ENCODE measurements at regions not wholly inside any gene's neighbourhood (a gene's known extent, or its start where the extent isn't known, plus 50 kb on each side); places are given as distances from the start of the nearest gene placed in this dataset.

DNA sequence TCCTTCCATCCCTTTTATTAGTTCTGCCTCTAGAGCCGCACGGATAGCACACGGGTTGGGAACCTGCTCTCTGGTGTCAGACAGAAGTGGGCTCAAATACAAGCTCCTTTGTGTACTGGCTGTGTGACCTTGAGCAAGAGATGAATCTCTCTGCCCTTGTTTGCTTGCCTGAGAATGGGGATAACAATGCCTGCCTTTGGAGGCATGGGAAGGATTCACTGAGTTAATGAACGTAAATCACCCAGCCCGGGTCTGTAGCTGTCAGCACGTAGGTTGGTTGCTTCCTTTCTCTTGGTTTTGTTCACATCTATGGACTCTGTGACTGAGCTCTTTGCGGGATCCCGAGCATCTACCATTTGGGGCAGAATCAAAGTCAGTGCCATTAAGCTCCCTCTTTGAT lies 79.3 kb upstream of the NRXN3 start:
- Mint-ChIP-seq H3K27ac (no peak overlapping the region), H3K36me3 (no peaks in the 10 kb centered on the region), H3K9me3 (peaks cover 0 to 15% (median 4%) of the 10 kb centered on the region in 7 donors), H3K4me3 (no peak overlapping the region), H3K27me3 (ENCODE audit: low read depth in 3 of 3) (peaks cover 0 to 7% (median 3%) of the 10 kb centered on the region in 3 donors), H3K4me1 (no peaks in the 10 kb centered on the region)
- H3K27me3 ChIP-seq (ENCODE audit: control insufficient read depth in 2 of 2, insufficient read depth in 2 of 2, low read length in 2 of 2): no peaks in the 10 kb centered on the region
- intact Hi-C loops (cut with micrococcal nuclease): no loop called here
- H3K79me2 ChIP-seq (ENCODE audit: insufficient read depth, low read length): no peaks in the 10 kb centered on the region
- no peaks in the 10 kb centered on the region for H4K20me1 ChIP-seq (ENCODE audit: insufficient read depth, low read length)
- TF ChIP-seq, protein P1, sequence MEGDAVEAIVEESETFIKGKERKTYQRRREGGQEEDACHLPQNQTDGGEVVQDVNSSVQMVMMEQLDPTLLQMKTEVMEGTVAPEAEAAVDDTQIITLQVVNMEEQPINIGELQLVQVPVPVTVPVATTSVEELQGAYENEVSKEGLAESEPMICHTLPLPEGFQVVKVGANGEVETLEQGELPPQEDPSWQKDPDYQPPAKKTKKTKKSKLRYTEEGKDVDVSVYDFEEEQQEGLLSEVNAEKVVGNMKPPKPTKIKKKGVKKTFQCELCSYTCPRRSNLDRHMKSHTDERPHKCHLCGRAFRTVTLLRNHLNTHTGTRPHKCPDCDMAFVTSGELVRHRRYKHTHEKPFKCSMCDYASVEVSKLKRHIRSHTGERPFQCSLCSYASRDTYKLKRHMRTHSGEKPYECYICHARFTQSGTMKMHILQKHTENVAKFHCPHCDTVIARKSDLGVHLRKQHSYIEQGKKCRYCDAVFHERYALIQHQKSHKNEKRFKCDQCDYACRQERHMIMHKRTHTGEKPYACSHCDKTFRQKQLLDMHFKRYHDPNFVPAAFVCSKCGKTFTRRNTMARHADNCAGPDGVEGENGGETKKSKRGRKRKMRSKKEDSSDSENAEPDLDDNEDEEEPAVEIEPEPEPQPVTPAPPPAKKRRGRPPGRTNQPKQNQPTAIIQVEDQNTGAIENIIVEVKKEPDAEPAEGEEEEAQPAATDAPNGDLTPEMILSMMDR (IDR thresholded peaks at IDR 0.05): no peak
- no peak overlapping the region for H3K4me2 ChIP-seq (replicated peaks; ENCODE audit: extremely low read depth, low read length, poor library complexity, severe bottlenecking)
- H3K9me3 ChIP-seq (replicated peaks in 1 of 2; ENCODE audit: control insufficient read depth in 1 of 2, insufficient read depth in 1 of 2, low read length in 2 of 2): peaks cover 0 to 3% of the 10 kb centered on the region in 2 donors
- no peak overlapping the region for H3K4me3 ChIP-seq (replicated peaks in 1 of 3; ENCODE audit: low read depth in 2 of 3, low read length in 3 of 3)
- no peak overlapping the region for H3K9ac ChIP-seq (ENCODE audit: insufficient read depth, low read length, poor library complexity, severe bottlenecking)
- no peaks in the 10 kb centered on the region for H3K36me3 ChIP-seq (replicated peaks in 1 of 2; ENCODE audit: control insufficient read depth in 1 of 2, insufficient read depth in 2 of 2, low read length in 2 of 2)
- no peak for DNase-seq
- H3K27ac ChIP-seq (ENCODE audit: low read depth in 1 of 2, low read length in 2 of 2): no peak overlapping the region
- 74% methylated on average over 8 of the region's 8 CpGs for WGBS (ENCODE audit: insufficient coverage)
- no peak overlapping the region for H2AFZ ChIP-seq (ENCODE audit: insufficient read depth, low read depth, low read length, poor library complexity, severe bottlenecking)
- no peaks in the 10 kb centered on the region for H3K4me1 ChIP-seq (ENCODE audit: control insufficient read depth in 1 of 2, insufficient read depth in 2 of 2, low read length in 2 of 2)

DNA sequence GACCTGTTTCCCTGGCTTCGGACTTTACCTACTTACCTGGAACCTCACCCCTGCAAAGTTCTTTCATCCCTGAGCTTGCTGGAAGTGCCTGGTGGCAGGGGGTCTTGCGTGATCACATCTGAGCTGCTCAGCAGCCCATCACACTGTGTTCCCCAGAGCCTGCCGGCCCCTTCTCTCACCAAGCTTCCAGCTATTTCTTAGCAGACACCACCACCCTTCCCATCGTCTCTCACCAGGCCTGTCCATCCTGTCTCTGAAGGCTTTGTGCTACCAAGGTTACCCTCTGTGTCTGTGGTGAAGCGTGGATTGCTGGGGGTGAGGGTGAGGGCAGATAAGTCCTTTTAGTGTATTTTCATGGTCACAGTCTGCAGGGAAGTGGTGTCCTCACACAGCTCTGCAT lies 78.8 kb upstream of the NRXN3 start:
- H3K27ac Mint-ChIP-seq: no peak overlapping the region
- no peaks in the 10 kb centered on the region for H4K20me1 ChIP-seq (ENCODE audit: insufficient read depth, low read length)
- H3K4me3 ChIP-seq (replicated peaks in 1 of 3; ENCODE audit: low read depth in 2 of 3, low read length in 3 of 3): no peak overlapping the region
- H3K4me2 ChIP-seq (replicated peaks; ENCODE audit: extremely low read depth, low read length, poor library complexity, severe bottlenecking): no peak overlapping the region
- H2AFZ ChIP-seq (ENCODE audit: insufficient read depth, low read depth, low read length, poor library complexity, severe bottlenecking): no peak overlapping the region
- intact Hi-C loops (cut with micrococcal nuclease): no loop called here
- no peak overlapping the region for H3K4me3 Mint-ChIP-seq
- H3K27ac ChIP-seq (ENCODE audit: low read depth in 1 of 2, low read length in 2 of 2): no peak overlapping the region
- TF ChIP-seq, protein P1 (IDR thresholded peaks at IDR 0.05): no peak
- H3K79me2 ChIP-seq (ENCODE audit: insufficient read depth, low read length): no peaks in the 10 kb centered on the region
- H3K36me3 ChIP-seq (replicated peaks in 1 of 2; ENCODE audit: control insufficient read depth in 1 of 2, insufficient read depth in 2 of 2, low read length in 2 of 2): no peaks in the 10 kb centered on the region
- H3K27me3 Mint-ChIP-seq (ENCODE audit: low read depth in 3 of 3): peaks cover 0 to 7% (median 3%) of the 10 kb centered on the region in 3 donors
- no peaks in the 10 kb centered on the region for H3K4me1 ChIP-seq (ENCODE audit: control insufficient read depth in 1 of 2, insufficient read depth in 2 of 2, low read length in 2 of 2)
- no peaks in the 10 kb centered on the region for H3K4me1 Mint-ChIP-seq
- peaks cover 0 to 3% of the 10 kb centered on the region in 2 donors for H3K9me3 ChIP-seq (replicated peaks in 1 of 2; ENCODE audit: control insufficient read depth in 1 of 2, insufficient read depth in 1 of 2, low read length in 2 of 2)
- no peak overlapping the region for H3K9ac ChIP-seq (ENCODE audit: insufficient read depth, low read length, poor library complexity, severe bottlenecking)
- DNase-seq: no peak
- H3K36me3 Mint-ChIP-seq: no peaks in the 10 kb centered on the region
- 86% methylated on average over 2 of the region's 5 CpGs for WGBS (ENCODE audit: insufficient coverage)
- H3K9me3 Mint-ChIP-seq: peaks cover 0 to 16% (median 4%) of the 10 kb centered on the region in 7 donors
- H3K27me3 ChIP-seq (ENCODE audit: control insufficient read depth in 2 of 2, insufficient read depth in 2 of 2, low read length in 2 of 2): no peaks in the 10 kb centered on the region
